Stimulated activated CD8-positive, alpha-beta memory T cell treated with anti-CD3 and anti-CD28 coated beads, Interleukin-7, amount 100 ng/mL, for 4 hours (primary cell): ENCODE measurements at regions not wholly inside any gene's neighbourhood (a gene's known extent, or its start where the extent isn't known, plus 50 kb on each side); places are given as distances from the start of the nearest gene placed in this dataset.
"Not testable (repeated sequence)": the region's sequence is repeated elsewhere in the genome, so short reads cannot be mapped to it uniquely, and the experiment has no call there.

ENCODE experiments used
- DNase-seq, 2 donors: peaks; one replicate each; pipeline ENCODE4 v3.0.0-alpha.2; 2020; ENCODE audit warnings: low read depth in 2 of 2

DNA sequence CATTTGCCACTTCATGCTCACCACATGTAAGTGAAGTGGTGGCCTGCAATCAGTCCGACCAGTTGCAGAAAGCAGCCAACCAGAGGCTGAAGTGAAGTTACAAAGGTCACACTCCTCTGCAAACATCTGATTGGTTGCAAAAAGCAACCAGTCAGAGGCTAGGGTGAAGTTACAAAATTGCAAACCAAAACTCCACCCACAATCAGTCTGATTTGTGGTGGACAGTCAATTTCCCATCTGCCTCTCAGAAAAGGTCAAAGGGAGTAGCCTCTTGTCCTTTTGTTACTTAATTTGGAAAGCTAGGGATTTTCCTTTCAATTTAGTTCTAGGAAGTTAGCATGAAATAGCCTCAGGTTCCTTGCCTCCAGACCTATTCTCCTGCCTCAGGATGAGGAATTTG lies 185.0 kb downstream of the UXS1 start:
- no peak for DNase-seq

DNA sequence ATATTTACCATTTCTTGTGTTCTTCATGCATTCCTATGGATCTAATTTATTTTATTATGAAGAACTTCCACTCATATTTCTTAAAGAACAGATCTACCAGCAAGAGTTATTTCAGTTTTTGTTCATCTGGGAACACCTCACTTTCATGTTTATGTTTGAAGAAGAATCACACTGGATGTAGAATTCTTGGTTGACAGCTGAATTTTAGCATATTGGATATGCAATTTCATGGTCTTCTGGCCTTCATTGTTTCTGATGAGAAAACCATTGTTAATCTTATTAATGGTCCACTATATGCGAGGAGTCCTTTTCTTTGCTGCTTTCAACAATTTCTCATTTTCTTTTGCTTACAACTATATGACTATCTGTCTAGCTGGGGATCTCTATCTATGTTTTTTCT lies 189.2 kb downstream of the UXS1 start:
- no peak for DNase-seq

DNA sequence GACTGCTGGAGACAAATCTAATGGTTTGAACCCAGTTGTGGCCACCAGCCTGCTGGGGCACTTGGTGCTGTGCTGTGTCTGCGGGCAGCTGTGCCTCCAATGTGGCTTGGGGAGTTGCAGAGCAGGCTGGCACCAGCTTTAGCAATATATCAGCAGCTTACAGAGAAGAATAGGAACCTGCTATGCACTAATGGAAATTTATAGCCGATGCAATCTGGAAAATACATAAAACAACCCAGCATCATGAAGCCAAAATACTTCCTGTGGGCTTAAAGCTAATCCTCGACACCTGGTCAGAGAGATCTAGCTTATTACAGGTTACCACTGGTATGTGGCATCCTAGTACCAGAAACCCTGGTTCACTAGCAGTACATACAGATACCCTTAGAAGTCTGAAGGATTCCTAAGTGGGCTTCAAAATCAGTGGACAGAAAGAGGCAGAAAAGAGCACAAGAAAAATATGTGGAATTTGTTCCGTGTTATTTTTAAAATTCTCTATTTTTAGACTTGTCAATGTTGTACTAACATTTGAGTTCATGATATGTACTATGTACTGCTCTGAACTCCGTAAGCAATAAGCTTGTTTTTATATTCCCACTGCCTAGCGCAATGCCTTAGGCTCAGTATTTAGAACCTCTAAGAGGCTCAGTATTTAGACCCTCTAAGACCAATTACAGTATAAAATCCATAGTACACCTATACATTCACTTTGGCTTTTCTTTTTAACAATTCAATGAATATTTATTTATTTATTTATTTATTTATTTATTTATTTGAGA lies 194.7 kb downstream of the UXS1 start:
- DNase-seq: no peak

DNA sequence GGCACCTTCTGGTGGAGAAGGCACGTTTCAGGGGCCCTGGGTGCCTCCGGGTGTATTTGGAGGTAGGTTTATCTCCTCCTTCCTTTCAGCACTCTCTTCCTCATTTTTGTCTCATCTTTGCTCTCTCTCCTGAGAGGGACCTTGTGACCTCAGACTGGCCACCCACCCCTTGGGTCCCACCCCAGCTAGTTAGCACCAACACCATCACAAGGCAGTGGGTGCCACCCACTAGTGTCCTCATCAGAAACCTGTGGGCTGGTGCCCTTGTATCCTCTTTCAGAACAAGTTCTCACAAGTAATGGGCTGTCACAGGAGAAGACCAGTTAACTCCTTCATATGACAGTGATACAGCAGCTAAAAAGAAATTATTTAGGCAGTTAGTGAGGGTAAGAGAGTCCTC lies 196.4 kb downstream of the UXS1 start:
- no peak for DNase-seq

DNA sequence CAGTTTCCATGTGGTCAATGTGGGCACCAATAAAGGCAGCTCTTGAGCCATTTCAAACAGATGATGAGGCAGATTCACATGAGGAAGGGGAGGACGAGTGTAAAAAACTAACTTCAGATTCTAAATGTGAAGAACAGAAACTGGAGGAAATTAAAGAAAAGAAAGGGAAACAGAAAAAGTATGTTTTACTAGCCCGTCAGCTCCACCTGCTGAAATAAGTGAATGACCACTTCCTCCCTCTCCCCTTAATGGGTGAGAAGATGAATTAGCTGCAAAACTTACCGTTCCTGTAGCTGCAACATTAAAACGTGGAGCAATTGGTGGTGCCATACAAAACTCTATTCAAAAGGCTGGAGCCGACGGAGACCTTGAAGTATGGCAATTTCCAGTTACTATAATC lies 203.5 kb downstream of the UXS1 start:
- no peak for DNase-seq

DNA sequence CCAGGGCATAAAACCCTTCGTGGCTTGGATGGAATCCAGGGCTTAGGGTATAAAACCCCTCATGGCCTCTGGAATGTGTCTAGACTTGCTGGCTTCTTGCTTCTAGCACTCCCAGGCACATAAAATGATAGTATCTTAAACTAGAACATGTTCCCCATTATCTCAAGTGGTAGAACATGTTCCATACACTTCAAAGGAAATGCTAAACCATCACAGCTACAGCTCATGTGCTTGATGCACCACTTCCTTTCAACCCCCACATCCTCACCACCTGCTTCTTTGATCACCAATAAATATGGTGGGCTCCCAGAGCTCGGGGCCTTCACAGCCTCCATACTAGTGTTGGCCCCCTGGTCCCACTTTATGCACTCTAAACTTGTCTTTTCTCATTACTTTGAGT lies 204.3 kb downstream of the UXS1 start:
- DNase-seq: not testable (repeated sequence)

DNA sequence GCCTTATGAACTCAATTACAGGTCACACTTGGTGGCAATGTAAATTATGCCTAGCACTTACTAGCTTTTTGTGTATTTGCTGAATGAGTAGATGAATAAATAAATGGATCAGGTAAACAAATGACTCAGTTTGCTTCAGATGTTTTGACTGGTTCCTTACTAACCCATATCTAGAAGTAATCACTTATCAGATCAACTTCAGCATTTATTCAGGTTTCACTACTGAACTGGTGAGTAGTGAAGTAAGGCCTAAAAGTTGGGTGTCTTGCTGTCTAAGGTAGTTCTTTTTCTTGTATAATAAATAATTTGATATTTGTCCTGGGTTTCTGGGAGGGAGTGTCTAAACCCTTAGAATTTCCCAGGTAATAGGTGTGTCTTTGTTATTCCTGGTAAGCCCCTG lies 205.0 kb downstream of the UXS1 start:
- DNase-seq: no peak

DNA sequence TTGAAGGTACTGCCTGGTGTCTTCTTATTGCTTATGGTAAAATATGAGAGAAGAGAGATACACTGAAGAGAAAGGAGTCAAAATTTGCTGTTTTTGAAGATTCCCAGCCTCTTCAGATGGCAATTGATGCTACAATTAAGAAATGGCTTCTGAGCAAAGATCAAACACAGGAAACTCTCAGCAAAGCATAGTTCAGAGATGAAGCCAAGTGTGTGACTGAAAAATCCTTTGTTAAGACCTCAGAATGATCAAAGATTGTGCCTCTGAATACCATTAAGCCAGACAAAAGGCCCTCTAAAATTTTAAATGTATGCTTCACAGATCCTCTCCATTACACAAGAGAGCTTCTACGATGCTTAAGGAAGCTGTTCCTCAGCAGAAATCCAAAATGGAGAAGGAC lies 216.3 kb downstream of the UXS1 start:
- no peak for DNase-seq

DNA sequence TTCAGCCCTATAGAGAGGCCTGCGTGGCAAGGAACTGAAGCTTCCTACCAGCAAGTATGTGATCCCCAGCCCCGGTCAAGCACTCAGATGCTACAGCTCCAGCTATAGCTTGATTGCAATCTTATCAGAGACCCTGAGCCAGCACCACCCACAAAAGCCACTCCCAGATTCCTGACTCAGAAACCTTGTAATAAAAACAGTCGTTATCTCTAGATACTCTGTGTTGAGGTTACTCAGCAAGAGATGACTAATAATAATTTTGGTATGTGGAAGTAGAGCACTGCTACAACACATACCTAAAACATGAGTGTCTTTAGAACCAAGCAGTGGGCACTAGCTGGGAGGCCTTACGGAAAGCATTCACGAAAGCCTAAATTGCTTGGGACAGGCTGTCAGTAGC lies 216.9 kb downstream of the UXS1 start:
- no peak for DNase-seq

DNA sequence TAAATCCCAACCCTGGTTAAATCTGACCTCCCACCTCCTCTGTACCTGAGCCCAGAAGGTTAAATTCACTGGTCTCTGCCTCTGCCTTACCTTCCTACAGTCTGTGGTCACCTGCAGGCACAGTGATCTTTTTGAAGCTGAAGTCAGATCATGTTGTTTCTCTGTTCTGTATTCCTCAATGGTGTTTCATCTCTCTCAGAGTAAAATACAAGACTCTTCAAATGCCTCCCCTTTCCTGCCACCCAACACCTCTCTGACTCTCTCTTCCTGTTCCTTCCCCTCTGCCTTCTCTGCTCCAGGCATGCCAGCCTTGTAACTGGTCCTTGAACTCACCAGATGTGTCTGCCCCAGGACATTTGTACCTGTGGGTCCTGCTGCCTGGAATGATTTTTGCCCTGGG lies 219.3 kb downstream of the UXS1 start:
- no peak for DNase-seq

DNA sequence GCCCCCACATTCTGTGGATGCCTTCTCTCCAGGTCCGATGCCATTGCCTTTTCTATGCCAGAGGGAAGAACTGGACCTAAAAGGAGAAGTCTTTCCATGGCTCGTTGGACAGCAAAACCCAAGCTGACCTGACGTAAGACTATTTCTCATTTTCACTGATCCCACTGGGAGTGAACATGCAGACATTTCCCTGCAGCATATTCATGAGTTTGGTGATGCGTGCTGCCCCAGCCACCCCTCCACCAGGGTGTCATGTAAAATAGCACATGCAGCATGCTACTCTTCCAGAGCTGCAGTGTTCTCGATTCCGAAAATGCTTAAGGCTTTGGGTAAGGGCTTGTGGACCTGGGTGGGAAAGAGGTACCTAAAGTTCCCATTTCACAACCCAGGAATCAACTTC lies 221.2 kb downstream of the UXS1 start:
- DNase-seq: no peak

DNA sequence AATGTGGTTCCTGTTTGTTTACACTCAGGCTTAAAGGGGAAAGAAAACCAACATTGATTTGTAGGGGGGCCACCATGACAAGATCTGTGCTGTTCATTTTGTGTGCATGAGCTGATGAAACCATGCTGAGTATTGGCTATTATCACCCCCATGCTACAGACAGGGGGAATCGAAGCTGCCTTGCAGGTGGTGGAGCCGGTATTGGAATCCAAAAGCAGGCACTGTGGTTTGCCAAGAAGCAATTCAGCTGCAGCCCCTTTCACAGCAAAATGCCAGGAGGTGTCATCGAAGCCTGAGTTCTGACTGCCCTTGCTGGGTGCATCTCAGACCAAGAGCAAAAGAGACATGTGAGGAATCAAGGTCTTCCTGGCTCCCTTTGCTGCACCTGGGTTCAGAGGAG lies 221.9 kb downstream of the UXS1 start:
- DNase-seq: no peak

DNA sequence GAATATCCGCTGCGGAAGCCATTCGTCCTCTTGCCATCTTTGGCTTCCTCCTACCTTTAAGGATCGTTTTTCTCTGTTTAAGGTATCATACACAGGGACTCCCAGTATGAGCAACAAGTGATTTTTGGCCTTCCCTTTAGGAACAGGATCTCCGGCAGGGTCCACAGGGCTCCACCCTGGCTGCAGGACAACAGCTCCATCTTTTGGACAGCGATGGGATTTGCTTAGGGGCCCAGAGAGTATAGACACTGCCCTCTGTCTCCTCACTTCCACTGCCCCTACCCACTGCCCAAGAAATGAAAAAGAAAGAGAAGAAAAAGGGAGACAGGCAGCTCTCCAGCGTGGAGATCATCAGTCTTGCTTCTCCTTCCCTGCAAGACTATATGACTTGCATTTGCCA lies 224.5 kb downstream of the UXS1 start:
- DNase-seq: no peak

DNA sequence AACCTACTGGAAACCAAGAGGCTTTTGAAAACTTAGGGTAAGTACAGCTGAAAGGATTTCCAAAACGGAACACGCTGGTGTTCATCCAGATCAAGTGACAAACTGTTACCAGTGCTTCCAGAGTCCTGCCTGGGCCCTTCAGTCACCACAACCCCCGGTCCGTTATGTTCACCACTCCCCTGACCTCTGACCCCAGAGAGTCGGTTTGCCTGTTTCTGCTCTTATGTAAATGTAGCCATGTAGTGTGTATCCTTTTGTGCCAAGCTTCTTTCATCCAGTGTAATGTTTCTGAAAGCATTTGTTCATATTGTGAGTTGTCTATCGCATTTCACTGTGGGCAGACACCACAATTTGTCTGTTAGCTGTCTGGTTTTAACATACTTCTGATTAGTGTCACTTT lies 217.5 kb downstream of the NCK2 start:
- no peak for DNase-seq

DNA sequence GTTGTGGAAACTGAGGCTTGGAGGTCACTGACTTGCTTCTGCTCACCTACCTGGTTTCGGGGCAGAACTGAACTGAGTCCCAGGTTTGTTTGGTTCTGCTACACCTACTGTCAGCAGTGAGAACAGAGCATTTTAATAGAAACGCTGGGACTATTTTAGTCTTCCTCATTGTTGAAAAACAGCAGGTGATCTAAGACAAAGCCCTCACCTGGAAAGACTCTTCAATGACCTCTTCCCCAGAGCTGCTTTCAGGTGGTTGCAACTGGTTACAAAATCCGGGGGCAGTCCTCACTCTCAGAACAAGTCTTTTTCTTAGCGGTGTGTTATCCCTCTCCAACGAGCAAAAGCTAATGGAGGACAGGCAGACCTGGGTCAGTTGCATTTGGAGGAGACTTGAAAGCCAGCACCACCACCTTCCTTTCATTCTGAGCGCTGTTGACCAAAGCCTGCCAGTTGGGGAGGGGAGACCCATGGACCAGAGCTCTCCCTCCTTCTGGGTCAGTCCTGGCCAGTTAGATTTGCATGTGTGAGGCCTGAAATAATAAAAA lies 217.0 kb downstream of the NCK2 start:
- no peak for DNase-seq

DNA sequence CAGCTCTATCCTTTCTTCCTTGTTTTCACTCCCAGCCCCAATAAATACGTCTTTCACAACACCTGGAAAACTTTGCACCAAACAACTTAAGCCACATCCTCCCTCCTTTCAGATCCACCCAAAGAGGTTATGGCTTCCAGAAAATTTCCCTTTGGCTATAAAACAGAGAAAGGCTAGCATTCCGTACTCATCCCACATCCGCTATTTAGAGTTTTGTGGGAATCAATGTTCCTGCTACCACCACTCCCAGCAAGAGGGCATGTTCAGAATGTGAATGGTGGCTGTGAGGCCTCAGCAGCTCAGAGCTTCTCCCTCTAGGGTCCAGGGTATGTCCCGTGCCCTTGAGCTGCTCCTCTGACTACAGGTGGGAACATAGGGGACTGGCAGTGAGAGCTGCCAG lies 214.6 kb downstream of the NCK2 start:
- no peak for DNase-seq

DNA sequence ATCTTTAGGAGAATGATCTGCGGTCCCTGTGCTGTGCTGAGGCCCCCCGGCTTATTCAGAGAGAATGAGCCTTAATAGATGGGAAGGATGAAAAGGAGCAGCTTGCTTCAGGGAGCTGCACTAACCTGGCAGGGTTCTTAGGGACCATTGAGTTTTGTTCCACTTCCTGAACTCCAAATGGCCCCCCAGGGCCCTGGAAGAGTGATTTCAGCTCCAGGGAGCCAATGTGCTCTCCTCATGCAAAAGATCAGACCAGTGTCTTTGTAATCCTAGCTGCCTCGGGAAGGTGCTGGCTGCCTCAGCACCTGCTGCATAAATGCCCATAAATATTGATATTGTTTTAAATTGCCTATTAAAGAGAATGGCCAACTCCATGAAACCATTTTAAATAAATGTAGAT lies 210.2 kb downstream of the NCK2 start:
- DNase-seq: no peak

DNA sequence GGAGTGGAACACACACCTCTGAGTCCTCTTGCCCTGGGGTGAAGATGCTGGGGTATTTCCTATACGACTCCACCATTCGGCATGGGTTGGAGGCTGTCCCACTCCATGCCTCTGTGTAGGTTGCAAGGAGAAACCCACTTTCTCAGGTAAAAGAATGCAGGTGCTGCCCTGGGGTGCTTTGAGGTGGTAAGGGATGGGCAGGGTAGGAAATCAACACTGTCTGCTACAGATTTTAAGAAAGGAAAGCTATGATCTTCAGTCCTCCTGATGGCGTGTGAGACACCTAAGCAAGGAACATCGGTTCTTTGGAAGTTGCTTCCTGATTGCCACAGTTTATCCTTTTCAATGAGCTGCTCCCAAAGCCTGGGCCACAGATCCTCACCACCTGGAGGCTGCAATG lies 209.2 kb downstream of the NCK2 start:
- DNase-seq: no peak

DNA sequence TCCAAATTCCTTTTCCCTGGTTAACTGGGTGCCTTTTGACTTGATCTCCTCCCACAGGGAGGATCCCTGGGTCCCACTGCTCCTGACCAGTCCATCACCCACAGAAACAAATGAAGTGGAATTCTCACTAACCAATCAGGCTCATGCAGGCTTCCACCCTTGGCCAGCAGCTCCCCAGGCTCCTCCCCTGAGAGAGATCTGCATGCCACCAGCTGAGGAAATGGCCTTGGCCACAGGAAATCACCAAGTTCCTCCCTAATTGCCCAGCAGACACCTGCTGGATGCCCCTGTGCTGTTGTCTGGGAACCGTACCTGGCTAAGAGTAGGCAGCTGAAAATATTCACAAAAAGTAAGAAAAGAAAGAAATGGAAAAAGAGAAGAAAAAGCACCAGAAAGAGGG lies 207.4 kb downstream of the NCK2 start:
- DNase-seq: no peak

DNA sequence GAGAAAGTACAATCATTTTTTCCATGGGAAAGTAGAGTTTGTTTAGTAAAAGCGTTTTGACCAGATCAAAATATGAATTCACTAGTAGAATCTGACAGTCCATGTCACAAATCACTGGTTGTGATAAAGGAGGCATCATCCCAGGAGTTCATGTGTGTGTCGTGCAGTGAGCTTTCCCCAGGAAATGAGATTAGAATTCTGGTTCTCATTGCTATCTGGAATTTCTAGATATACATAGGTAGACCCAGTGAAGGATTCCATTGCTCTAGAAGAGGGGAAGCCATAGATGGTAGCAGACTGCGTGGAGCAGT lies 206.6 kb downstream of the NCK2 start:
- DNase-seq: no peak

DNA sequence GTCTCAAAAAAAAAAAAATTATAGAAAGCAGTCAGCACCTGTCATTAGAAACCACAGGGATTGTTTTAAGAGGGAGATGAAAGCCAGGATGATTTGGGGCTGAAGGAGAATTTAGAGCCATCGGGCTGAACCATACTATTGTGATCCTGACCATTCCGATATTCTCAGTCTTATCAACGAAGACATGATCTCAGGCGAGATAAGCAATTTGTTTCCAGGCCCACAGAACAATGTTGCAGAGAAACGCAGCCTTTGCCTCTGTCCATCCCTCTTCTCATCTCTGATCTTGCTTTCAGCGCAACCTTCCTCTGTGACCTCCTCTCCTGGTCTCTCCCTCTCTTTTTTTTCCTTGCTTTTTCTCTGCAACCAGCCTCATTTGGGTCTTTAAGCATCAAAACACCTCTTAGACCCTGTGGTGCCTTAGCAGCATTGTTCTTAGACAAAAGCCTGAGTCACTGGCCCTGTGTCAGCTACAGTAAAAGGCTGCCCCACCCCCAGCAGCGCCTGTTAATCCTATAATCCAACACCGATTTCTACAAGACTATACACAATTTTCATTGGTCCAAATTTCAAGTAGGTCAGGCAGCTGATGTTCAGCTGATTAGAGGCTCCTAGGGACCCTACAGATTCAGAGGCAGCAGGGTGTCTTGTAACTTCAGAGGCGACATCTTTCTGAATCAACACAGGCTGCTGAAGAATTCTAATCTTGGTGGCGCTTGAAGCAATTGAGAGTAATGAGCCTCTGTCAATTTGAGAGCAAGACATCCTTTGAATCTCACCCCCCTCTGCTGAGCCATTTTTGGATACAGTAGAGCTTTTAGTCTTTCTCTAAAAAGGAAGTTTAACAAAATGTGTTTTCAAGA lies 206.0 kb downstream of the NCK2 start:
- DNase-seq: no peak

DNA sequence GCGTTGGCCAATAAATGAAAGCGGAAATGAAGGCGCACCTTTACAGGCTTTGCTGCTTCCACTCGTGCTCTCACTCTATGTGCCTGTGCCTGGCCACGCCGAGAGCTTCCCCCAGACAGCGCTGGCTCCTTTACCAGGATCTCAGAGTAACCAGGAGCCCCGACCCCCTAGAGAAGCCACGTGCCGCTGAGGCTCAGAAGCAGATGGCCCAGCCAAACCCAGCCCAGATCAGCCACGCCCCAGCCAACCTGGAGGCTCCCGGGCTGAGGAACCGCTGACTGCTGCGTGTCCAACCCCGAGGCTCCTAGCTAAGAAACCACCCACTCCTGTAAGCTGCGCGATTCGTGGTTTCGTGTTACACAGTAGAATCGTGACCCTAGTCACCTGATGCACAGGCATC lies 199.3 kb downstream of the NCK2 start:
- no peak for DNase-seq
